ENCODE measurements at regions not wholly inside any gene's neighbourhood (a gene's known extent, or its start where the extent isn't known, plus 50 kb on each side); places are given as distances from the start of the nearest gene placed in this dataset.

DNA sequence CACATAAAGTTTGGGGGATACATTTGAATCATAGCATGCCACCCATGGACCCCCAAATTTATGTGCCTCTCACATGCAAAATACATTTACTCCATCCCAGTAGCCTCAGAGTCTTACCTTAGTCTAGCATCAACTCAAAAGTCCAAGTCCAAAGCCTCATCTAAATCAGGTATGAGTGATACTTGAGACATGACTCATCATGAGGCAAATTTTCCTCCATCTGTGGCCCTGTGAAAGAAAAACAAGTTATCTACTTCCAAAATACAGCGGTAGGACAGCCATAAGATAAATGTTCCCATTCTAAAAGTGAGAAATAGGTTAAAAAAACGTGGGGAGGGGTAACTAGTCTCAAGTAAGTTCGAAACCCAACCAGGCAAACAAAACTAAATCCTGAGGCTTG, 444.2 kb downstream of the SNAPC1 start:
- no peak for TF ChIP-seq RAD21 (CRISPR knock-in tag; IDR thresholded peaks at IDR 0.05)
- no peak for TF ChIP-seq ATF7 (IDR thresholded peaks at IDR 0.05)
- TF ChIP-seq ATF7 (CRISPR knock-in tag; IDR thresholded peaks at IDR 0.05), result no peak
- TF ChIP-seq HDAC1 (CRISPR knock-in tag; IDR thresholded peaks at IDR 0.05), result no peak
- no peak for TF ChIP-seq CTCF (CRISPR knock-in tag; IDR thresholded peaks at IDR 0.05)
- TF ChIP-seq ONECUT2 (CRISPR knock-in tag; IDR thresholded peaks at IDR 0.05), result no peak
- TF ChIP-seq, protein P1, sequence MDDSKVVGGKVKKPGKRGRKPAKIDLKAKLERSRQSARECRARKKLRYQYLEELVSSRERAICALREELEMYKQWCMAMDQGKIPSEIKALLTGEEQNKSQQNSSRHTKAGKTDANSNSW (CRISPR knock-in tag; IDR thresholded peaks at IDR 0.05; ENCODE audit: borderline replicate concordance), result no peak
- no peak for TF ChIP-seq SNAPC2 (CRISPR knock-in tag; IDR thresholded peaks at IDR 0.05)
- no peak for TF ChIP-seq ZNF567 (CRISPR knock-in tag; IDR thresholded peaks at IDR 0.05; ENCODE audit: borderline replicate concordance)

All from HepG2 (cell line).